Osteoblast (primary cell): ENCODE measurements at regions not wholly inside any gene's neighbourhood (a gene's known extent, or its start where the extent isn't known, plus 50 kb on each side); places are given as distances from the start of the nearest gene placed in this dataset.

Experiments used
- DNase-seq: peaks from one replicate; pipeline ENCODE4 v3.0.0; 2011; ENCODE audit warnings: low spot score, mixed read lengths; ENCODE audit not compliant: insufficient read length; ENCODE audit errors: missing footprints
- H2AFZ ChIP-seq: 2 replicates; pipeline ENCODE4 v1.6.0; 2011; ENCODE audit warnings: mild to moderate bottlenecking, low read length
- H3K27ac ChIP-seq: 2 replicates; pipeline ENCODE4 v1.5.1; 2011; ENCODE audit warnings: mild to moderate bottlenecking, low read depth, low read length, moderate library complexity
- H3K27me3 ChIP-seq: 2 replicates; pipeline ENCODE4 v1.6.0; 2012; ENCODE audit warnings: mild to moderate bottlenecking, control low read depth, inconsistent platforms, low read length, moderate library complexity; ENCODE audit not compliant: insufficient read depth
- H3K36me3 ChIP-seq: 2 replicates; pipeline ENCODE4 v1.5.1; 2011; ENCODE audit warnings: mild to moderate bottlenecking, low read length, control low read depth, moderate library complexity; ENCODE audit not compliant: insufficient read depth
- H3K4me1 ChIP-seq: 2 replicates; pipeline ENCODE4 v1.5.1; 2011; ENCODE audit warnings: mild to moderate bottlenecking, low read length, control low read depth, moderate library complexity; ENCODE audit not compliant: insufficient read depth
- H3K4me2 ChIP-seq: 2 replicates; pipeline ENCODE4 v1.6.0; 2011; ENCODE audit warnings: mild to moderate bottlenecking, low read length; ENCODE audit not compliant: insufficient read depth
- H3K4me3 ChIP-seq: fragments of 200-600 bp; sonication (generic); 3 replicates; pipeline ENCODE4 v1.5.1; 2012; ENCODE audit warnings: mild to moderate bottlenecking, low read length, inconsistent platforms; ENCODE audit not compliant: insufficient read depth
- H3K79me2 ChIP-seq: 2 replicates; pipeline ENCODE4 v1.6.0; 2012; ENCODE audit warnings: mild to moderate bottlenecking, low read length, control low read depth, inconsistent platforms; ENCODE audit not compliant: insufficient read depth
- H3K9me3 ChIP-seq: 2 replicates; pipeline ENCODE4 v1.5.1; 2011; ENCODE audit warnings: low read depth, low read length, control low read depth
- H4K20me1 ChIP-seq: 2 replicates; pipeline ENCODE4 v1.6.0; 2012; ENCODE audit warnings: mild to moderate bottlenecking, low read length, control low read depth; ENCODE audit not compliant: insufficient read depth
- CTCF ChIP-seq: IDR thresholded peaks from 2 replicates; pipeline ENCODE4 v1.5.1; 2011; ENCODE audit warnings: mild to moderate bottlenecking, low read depth, low read length, moderate library complexity; ENCODE audit errors: extremely low read depth

GRCh38 chr15:70465812-70466211 is 297.5 kb downstream of the UACA start:
- Histone ChIP-seq H3K27ac (no peak overlapping the region), H3K27me3 (peaks cover 4% of the 10 kb centered on the region), H3K79me2 (no peaks in the 10 kb centered on the region), H3K4me3 (no peak overlapping the region), H3K4me2 (no peak overlapping the region), H2AFZ (no peak overlapping the region), H4K20me1 (no peaks in the 10 kb centered on the region), H3K9me3 (no peaks in the 10 kb centered on the region), H3K4me1 (peaks cover 9% of the 10 kb centered on the region), H3K36me3 (no peaks in the 10 kb centered on the region)
- no peak for TF ChIP-seq CTCF
- no peak for DNase-seq

- no peaks in the 10 kb centered on the region for H4K20me1 ChIP-seq
- H3K4me3 ChIP-seq, result no peak overlapping the region
- no peak overlapping the region for H3K4me2 ChIP-seq
- peaks cover 4% of the 10 kb centered on the region for H3K27me3 ChIP-seq
- H3K9me3 ChIP-seq, result no peaks in the 10 kb centered on the region
- H3K36me3 ChIP-seq, result no peaks in the 10 kb centered on the region
- no peak overlapping the region for H2AFZ ChIP-seq
- H3K79me2 ChIP-seq, result no peaks in the 10 kb centered on the region
- no peak overlapping the region for H3K27ac ChIP-seq
- no peak for TF ChIP-seq CTCF
- no peak for DNase-seq
- H3K4me1 ChIP-seq, result peaks cover 12% of the 10 kb centered on the region
Observed at GRCh38 chr15:70463453-70463834, 299.9 kb downstream of the UACA start.

GRCh38 chr15:70461992-70462391 is 301.4 kb downstream of the UACA start:
- H3K4me2 ChIP-seq, result no peak overlapping the region
- no peaks in the 10 kb centered on the region for H3K36me3 ChIP-seq
- no peak for TF ChIP-seq CTCF
- H2AFZ ChIP-seq, result no peak overlapping the region
- DNase-seq, result no peak
- peaks cover 7% of the 10 kb centered on the region for H3K27me3 ChIP-seq
- no peak overlapping the region for H3K4me3 ChIP-seq
- no peak overlapping the region for H3K27ac ChIP-seq
- H4K20me1 ChIP-seq, result no peaks in the 10 kb centered on the region
- H3K79me2 ChIP-seq, result no peaks in the 10 kb centered on the region
- no peaks in the 10 kb centered on the region for H3K9me3 ChIP-seq
- H3K4me1 ChIP-seq, result peaks cover 3% of the 10 kb centered on the region

GRCh38 chr15:70461017-70461416 is 302.3 kb downstream of the UACA start:
- no peaks in the 10 kb centered on the region for H3K79me2 ChIP-seq
- no peak overlapping the region for H3K4me3 ChIP-seq
- peaks cover 3% of the 10 kb centered on the region for H3K4me1 ChIP-seq
- H2AFZ ChIP-seq, result no peak overlapping the region
- no peak for DNase-seq
- H3K27ac ChIP-seq, result no peak overlapping the region
- H3K4me2 ChIP-seq, result no peak overlapping the region
- no peak for TF ChIP-seq CTCF
- H4K20me1 ChIP-seq, result no peaks in the 10 kb centered on the region
- H3K9me3 ChIP-seq, result no peaks in the 10 kb centered on the region
- peaks cover 9% of the 10 kb centered on the region for H3K27me3 ChIP-seq
- H3K36me3 ChIP-seq, result no peaks in the 10 kb centered on the region
